ENCODE measurements at regions not wholly inside any gene's neighbourhood (a gene's known extent, or its start where the extent isn't known, plus 50 kb on each side); places are given as distances from the start of the nearest gene placed in this dataset.

GRCh38 chr4:123870216-123870876, 473.8 kb downstream of the SPRY1 start:
- DNase-seq = no peak

GRCh38 chr4:123871341-123871740, 474.7 kb downstream of the SPRY1 start:
- DNase-seq = no peak

GRCh38 chr4:123874063-123874462, 477.5 kb downstream of the SPRY1 start:
- DNase-seq = no peak

GRCh38 chr4:123876143-123876542, 479.5 kb downstream of the SPRY1 start:
- no peak for DNase-seq

- DNase-seq = no peak
These were observed 480.1 kb downstream of the SPRY1 start for GRCh38 chr4:123876671-123877101.

- no peak for DNase-seq
These were observed 481.0 kb downstream of the SPRY1 start for GRCh38 chr4:123877551-123877950.

- no peak for DNase-seq
These were observed 482.4 kb downstream of the SPRY1 start for GRCh38 chr4:123878976-123879375.

- no peak for DNase-seq
These were observed 484.0 kb downstream of the SPRY1 start for GRCh38 chr4:123880631-123881030.

- no peak for DNase-seq
These were observed 488.3 kb downstream of the SPRY1 start for GRCh38 chr4:123884922-123885321.

GRCh38 chr4:123889507-123889906, 492.9 kb downstream of the SPRY1 start:
- DNase-seq = no peak

GRCh38 chr4:123890889-123891288, 494.3 kb downstream of the SPRY1 start:
- DNase-seq = no peak

GRCh38 chr4:123891881-123892280, 495.3 kb downstream of the SPRY1 start:
- DNase-seq = no peak

- no peak for DNase-seq
These were observed 495.9 kb downstream of the SPRY1 start for GRCh38 chr4:123892368-123892976.

- no peak for DNase-seq
These were observed 496.7 kb downstream of the SPRY1 start for GRCh38 chr4:123893011-123893981.

- DNase-seq = no peak
These were observed 500.0 kb downstream of the SPRY1 start for GRCh38 chr4:123896446-123897071.

GRCh38 chr4:123898946-123899666, 502.5 kb downstream of the SPRY1 start:
- no peak for DNase-seq

GRCh38 chr4:123904882-123905281, 508.3 kb downstream of the SPRY1 start:
- no peak for DNase-seq

- DNase-seq = no peak
These were observed 517.0 kb downstream of the SPRY1 start for GRCh38 chr4:123913598-123913997.

GRCh38 chr4:123916821-123917220, 520.2 kb downstream of the SPRY1 start:
- no peak for DNase-seq

- no peak for DNase-seq
These were observed 523.0 kb downstream of the SPRY1 start for GRCh38 chr4:123919576-123920098.

- no peak for DNase-seq
These were observed 524.7 kb downstream of the SPRY1 start for GRCh38 chr4:123921339-123921738.

Measured in hypothalamus (tissue), 51 donors.